SIG-M5 treated with dmso at 0.1 percent for 504 hours (cell line): ENCODE measurements at regions not wholly inside any gene's neighbourhood (a gene's known extent, or its start where the extent isn't known, plus 50 kb on each side); places are given as distances from the start of the nearest gene placed in this dataset.

Experiments
- DNase-seq: peaks from one replicate; lab custom pipeline; 2025; ENCODE audit not compliant: unreplicated experiment; lab: John Stamatoyannopoulos, UW

GRCh38 chr4:160175064-160175643, 1072.3 kb downstream of the RAPGEF2 start:
- DNase-seq = peak; percentile 17

GRCh38 chr4:160180211-160180610, 1077.3 kb downstream of the RAPGEF2 start:
- no peak for DNase-seq

- DNase-seq = no peak
Measured at GRCh38 chr4:160182727-160183126, 1079.8 kb downstream of the RAPGEF2 start.

DNA sequence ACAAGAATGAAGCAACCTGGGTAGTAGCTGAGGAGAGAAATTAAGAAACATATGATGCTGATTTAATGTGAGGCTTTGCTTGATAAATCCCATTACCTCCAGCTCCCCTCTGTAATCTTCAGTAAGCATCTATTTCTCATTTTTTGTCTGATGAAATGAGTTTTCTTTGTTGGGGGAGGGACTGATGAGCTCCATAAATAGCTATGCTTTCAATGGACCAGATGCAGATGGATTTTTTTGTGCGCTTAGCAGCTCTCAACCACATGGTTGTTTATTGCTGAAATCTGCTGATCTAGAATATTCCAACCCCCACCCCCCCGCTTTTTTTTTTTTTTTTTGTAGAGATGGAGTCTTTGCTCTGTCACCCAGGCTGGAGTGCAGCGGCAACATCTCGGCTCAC, 1082.0 kb downstream of the RAPGEF2 start:
- DNase-seq = no peak

DNA sequence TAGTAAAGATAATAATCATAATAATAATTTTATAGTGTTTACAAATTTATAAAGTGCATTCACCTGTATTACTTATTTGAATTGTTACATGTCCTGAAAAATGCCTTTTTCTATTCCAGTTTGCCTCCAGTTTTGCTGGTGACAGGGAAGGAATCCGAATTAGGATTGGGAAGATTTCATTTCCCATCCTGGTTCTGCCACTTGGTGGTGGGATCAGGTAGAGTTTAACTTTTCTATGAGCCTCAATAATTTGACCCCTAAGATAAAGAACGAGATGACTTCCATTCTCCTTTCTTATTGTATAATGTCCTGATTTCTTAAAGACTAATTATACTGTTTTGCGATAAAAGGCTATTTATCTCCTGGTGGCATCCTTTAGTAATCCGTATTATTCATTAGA, 1090.9 kb downstream of the RAPGEF2 start:
- no peak for DNase-seq

GRCh38 chr4:160194716-160195115, 1091.8 kb downstream of the RAPGEF2 start:
- DNase-seq = no peak

- no peak for DNase-seq
Measured at GRCh38 chr4:160202802-160203201, 1099.9 kb downstream of the RAPGEF2 start.

- DNase-seq = no peak
Measured at GRCh38 chr4:160212078-160212477, 1109.2 kb downstream of the RAPGEF2 start.

GRCh38 chr4:160213366-160213765, 1110.5 kb downstream of the RAPGEF2 start:
- DNase-seq = no peak

DNA sequence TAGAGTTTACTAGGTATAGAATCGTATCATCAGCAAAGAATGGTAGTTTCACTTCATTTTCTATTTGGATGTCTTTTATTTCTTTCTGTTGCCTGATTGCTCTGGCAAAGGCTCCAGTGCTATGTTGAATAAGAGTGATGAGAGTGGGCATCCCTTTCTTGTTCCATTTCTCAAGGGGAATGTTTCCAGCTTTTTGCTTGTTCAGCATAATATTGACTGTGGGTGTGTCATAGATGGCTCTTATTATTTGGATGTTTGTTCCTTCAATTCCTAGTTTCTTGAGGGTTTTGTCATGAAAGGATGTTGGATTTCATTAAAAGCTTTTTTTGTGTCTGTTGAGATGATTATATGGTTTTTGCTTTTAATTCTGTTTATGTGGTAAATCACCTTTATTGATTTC, 1114.5 kb downstream of the RAPGEF2 start:
- DNase-seq = no peak

GRCh38 chr4:160224049-160224448, 1121.2 kb downstream of the RAPGEF2 start:
- DNase-seq = no peak

DNA sequence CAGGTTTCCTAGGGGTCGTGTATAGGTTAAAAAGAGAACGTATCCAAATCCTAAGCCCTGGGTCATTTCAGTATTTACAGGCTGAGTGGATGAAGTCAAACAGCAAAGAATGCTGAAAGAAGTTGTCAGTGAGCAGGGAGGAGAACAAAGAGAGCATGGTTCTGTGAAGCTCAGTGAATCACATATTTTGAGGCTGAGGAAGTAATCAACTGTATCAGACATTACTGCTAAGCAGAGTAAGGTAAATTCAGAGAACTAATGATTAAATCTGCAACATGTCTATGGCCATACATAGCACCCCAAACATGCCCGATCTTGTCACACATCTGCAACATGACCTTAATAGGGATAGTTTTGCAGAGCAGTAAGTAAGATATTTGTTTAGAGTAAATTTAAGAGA, 1130.3 kb downstream of the RAPGEF2 start:
- no peak for DNase-seq

DNA sequence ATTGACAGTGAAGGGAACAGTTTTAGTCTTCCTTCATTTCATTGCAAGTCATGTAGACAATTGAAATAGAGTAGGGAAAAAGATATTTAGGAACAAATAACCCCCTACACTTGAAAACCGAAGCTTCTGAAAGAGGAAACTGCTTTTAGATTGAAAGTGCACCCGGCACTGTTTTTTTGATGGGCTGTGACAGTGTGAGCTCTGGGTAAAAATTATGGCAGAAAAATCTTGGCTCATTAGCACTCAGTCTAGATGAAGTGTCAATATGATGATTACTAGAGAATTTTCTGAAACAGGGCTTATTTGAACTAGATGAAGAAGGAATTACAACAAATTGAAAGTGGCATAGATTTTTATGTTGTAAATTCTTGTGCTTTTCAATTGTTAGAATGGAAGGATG, 1132.4 kb downstream of the RAPGEF2 start:
- DNase-seq = no peak

- DNase-seq = no peak
Measured at GRCh38 chr4:160235771-160236170, 1132.9 kb downstream of the RAPGEF2 start.

DNA sequence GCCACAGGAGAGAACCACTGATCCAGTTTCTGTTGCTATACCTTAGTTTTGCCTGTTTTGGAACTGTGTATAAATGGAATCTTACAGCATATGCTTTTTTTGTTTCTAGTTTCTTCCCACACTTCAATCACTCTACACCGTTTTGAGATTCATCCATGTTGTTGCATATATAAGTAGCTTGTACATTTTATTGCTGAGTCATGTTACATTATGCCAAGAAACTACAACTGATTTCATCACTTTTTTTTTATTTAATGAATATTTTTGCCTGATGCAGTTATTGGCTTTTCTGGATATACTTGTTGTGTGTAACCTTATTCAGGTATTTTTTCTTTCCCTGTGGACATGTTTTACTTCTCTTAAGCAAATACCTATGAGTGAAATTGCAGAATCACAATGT, 1135.9 kb downstream of the RAPGEF2 start:
- no peak for DNase-seq

- DNase-seq = no peak
Measured at GRCh38 chr4:160247091-160247656, 1144.3 kb downstream of the RAPGEF2 start.

GRCh38 chr4:160251522-160252170, 1148.8 kb downstream of the RAPGEF2 start:
- DNase-seq = no peak

DNA sequence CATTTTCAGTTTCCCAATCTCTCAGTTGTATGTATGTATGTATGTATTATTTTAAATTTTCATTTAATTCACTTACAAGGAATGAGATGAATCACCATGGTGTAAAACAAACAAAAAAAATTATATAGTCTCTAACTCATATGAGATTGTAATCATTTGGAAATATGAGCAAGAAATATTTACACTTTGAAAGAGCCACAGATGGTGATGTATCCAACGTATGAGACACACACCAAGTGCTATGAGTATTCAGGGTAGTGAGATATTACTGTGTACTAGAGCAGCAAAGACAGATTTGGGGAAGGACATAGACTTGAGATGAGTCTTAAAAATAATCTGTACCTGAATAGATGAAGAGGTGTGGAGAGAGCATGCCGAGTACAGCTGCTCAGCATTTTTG, 1154.4 kb downstream of the RAPGEF2 start:
- DNase-seq = no peak

GRCh38 chr4:160265014-160265413, 1162.1 kb downstream of the RAPGEF2 start:
- DNase-seq = no peak

DNA sequence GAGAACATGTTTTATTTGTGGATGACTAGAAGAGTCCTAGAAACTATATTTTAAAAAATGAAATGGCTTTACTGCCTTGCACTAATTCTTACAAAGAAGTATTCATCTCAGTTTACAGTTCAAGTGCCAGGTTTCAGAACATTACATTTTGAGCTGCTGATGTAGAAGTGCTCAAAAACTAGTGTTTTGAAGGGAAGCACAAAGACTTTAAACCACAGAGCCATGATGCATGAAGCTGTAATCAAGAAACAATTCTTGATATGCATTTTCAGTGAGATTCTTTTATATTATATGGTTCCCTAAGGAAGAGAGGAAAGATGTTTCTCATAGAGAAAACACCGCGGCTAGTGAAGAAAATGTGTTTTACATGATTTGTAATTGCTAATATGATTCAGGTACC, 1163.0 kb downstream of the RAPGEF2 start:
- no peak for DNase-seq

DNA sequence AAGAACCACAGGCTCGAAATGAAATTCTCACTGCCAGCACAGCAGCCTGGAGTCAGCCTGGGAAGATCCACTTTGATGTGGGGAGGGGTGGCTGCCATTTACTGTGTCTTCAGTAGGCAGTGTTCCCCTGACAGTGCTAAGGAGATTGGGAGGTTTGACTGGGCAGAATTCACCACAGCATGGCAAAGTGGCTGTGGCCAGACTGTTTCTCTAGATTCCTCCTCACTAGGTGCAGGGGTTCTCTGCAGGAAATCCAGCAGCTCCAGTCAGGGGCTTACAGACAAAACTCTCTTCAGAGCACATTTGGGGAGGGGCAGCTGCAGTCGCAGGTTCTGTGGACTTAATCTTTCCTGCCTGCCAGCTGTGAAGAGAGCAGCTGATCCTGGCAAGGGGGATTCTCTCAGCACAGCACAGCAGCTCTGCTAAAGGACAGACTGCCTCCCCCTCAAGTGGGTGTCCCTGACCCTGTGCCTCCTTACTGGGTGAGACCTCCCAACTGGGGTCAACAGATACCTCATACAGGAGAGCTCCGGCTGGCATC, 1174.0 kb downstream of the RAPGEF2 start:
- no peak for DNase-seq

GRCh38 chr4:160283081-160283480, 1180.2 kb downstream of the RAPGEF2 start:
- no peak for DNase-seq
